MCF 10A (cell line): ENCODE measurements at regions not wholly inside any gene's neighbourhood (a gene's known extent, or its start where the extent isn't known, plus 50 kb on each side); places are given as distances from the start of the nearest gene placed in this dataset.
A peak's percentile ranks its signal among the peaks of the same experiment; 100 is the strongest.

ENCODE experiments used
- BruUV-seq: library from RNA; stranded (reverse); fragments of 400-500 nt; replicated peaks from 2 replicates; lab custom pipeline; 2021; lab: Mats Ljungman, UMichigan
- CTCF ChIA-PET: fragments of 300-600 bp; sonication (Branson Sonifier 250); formaldehyde crosslinking; extraction: SDS; loops from one replicate; lab custom pipeline; 2021; ENCODE audit warnings: antibody characterized with exemption, inconsistent platforms; lab: Yijun Ruan, JAX
- POLR2A ChIA-PET: fragments of 300-600, 350-650 bp; sonication (Branson Sonifier 250); formaldehyde crosslinking; extraction: SDS; loops from one replicate; lab custom pipeline; 2020; ENCODE audit warnings: antibody characterized with exemption, inconsistent platforms; lab: Yijun Ruan, JAX
- DNase-seq: peaks from one replicate; pipeline ENCODE4 v3.0.0-alpha.2; 2018; ENCODE audit not compliant: unreplicated experiment
- H3K27ac Mint-ChIP-seq: one replicate; pipeline ENCODE4 v1.8.0; 2022; ENCODE audit warnings: mild to moderate bottlenecking, low read depth, mixed read lengths; ENCODE audit not compliant: unreplicated experiment
- H3K27me3 Mint-ChIP-seq: one replicate; pipeline ENCODE4 v1.8.0; 2022; ENCODE audit warnings: mixed read lengths; ENCODE audit not compliant: insufficient read depth, unreplicated experiment
- H3K36me3 Mint-ChIP-seq: one replicate; pipeline ENCODE4 v1.8.0; 2022; ENCODE audit warnings: mild to moderate bottlenecking, moderate library complexity, mixed read lengths; ENCODE audit not compliant: insufficient read depth, unreplicated experiment
- H3K4me1 Mint-ChIP-seq: one replicate; pipeline ENCODE4 v1.8.0; 2022; ENCODE audit warnings: mixed read lengths; ENCODE audit not compliant: insufficient read depth, unreplicated experiment
- H3K4me3 Mint-ChIP-seq: one replicate; pipeline ENCODE4 v1.8.0; 2022; ENCODE audit warnings: mild to moderate bottlenecking, moderate library complexity, mixed read lengths; ENCODE audit not compliant: unreplicated experiment
- H3K9me3 Mint-ChIP-seq: one replicate; pipeline ENCODE4 v1.8.0; 2022; ENCODE audit warnings: mixed read lengths; ENCODE audit not compliant: unreplicated experiment
- CTCF ChIP-seq: fragments of 200-600 bp; IDR thresholded peaks from one replicate; pipeline ENCODE4 v1.8.0; 2022; ENCODE audit warnings: antibody characterized with exemption, mild to moderate bottlenecking; ENCODE audit not compliant: unreplicated experiment
- intact Hi-C: fragments of 100-400 bp; cut with micrococcal nuclease; formaldehyde crosslinking; loops from 2 replicates; pipeline ENCODE4 v1.14.1; 2022

- Mint-ChIP-seq H3K4me1 (no peaks in the 10 kb centered on the region), H3K4me3 (no peak overlapping the region), H3K36me3 (no peaks in the 10 kb centered on the region), H3K27me3 (no peaks in the 10 kb centered on the region), H3K9me3 (no peaks in the 10 kb centered on the region), H3K27ac (no peak overlapping the region)
- no peak for DNase-seq
- no peak for TF ChIP-seq CTCF
- ChIA-PET CTCF (no interaction called here), POLR2A (no interaction called here)
- intact Hi-C loops = no loop called here
- BruUV-seq = no TSS peak
Observed at GRCh38 chrX:140389331-140389730, 115.5 kb downstream of the SOX3 start.

GRCh38 chrX:140362861-140363260, 142.0 kb downstream of the SOX3 start:
- Mint-ChIP-seq H3K4me1 (peaks cover 6% of the 10 kb centered on the region), H3K27ac (no peak overlapping the region), H3K27me3 (peaks cover 9% of the 10 kb centered on the region), H3K36me3 (no peaks in the 10 kb centered on the region), H3K9me3 (no peaks in the 10 kb centered on the region), H3K4me3 (no peak overlapping the region)
- DNase-seq = no peak
- ChIA-PET CTCF (no interaction called here), POLR2A (no interaction called here)
- BruUV-seq = no TSS peak
- intact Hi-C loops = no loop called here
- TF ChIP-seq CTCF = no peak

- Mint-ChIP-seq H3K9me3 (no peaks in the 10 kb centered on the region), H3K36me3 (no peaks in the 10 kb centered on the region), H3K4me3 (no peak overlapping the region), H3K4me1 (peaks cover 6% of the 10 kb centered on the region), H3K27me3 (peaks cover 28% of the 10 kb centered on the region), H3K27ac (no peak overlapping the region)
- no TSS peak for BruUV-seq
- intact Hi-C loops = no loop called here
- DNase-seq = no peak
- POLR2A ChIA-PET = no interaction called here
- CTCF ChIA-PET = no interaction called here
- TF ChIP-seq CTCF = no peak
Observed at GRCh38 chrX:140360924-140361323, 143.9 kb downstream of the SOX3 start.

- peaks cover 29% of the 10 kb centered on the region for H3K27me3 Mint-ChIP-seq
- H3K4me3 Mint-ChIP-seq = no peak overlapping the region
- intact Hi-C loops = no loop called here
- ChIA-PET POLR2A (no interaction called here), CTCF (no interaction called here)
- no peaks in the 10 kb centered on the region for H3K9me3 Mint-ChIP-seq
- no peaks in the 10 kb centered on the region for H3K36me3 Mint-ChIP-seq
- no peak for TF ChIP-seq CTCF
- no peak overlapping the region for H3K27ac Mint-ChIP-seq
- DNase-seq = peak; percentile 39
- peaks cover 6% of the 10 kb centered on the region for H3K4me1 Mint-ChIP-seq
- no TSS peak for BruUV-seq
Observed at GRCh38 chrX:140360284-140360683, 144.6 kb downstream of the SOX3 start.
